ENCODE measurements at regions not wholly inside any gene's neighbourhood (a gene's known extent, or its start where the extent isn't known, plus 50 kb on each side); places are given as distances from the start of the nearest gene placed in this dataset.
"Not testable (repeated sequence)": the region's sequence is repeated elsewhere in the genome, so short reads cannot be mapped to it uniquely, and the experiment has no call there.

DNA sequence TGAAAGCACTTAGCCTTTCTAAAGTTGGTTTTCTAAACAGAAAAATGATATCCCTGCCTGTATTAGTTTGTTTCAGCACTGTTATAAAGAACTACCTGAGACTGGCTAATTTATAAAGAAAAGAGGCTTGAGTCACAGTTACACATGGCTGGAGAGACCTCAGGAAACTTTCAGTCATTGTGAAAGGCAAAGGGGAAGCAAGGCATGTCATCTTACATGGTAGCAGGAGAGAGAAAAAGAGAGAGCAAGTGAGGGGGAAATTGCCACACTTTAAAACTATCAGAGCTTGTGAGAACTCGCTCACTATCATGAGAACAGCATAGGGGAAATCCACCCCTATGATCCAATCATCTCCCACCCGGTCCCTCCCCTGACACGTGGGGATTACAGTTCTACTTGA is 64.9 kb downstream of the FAM170A start:
- no peak for DNase-seq (ENCODE audit: low read depth)

DNA sequence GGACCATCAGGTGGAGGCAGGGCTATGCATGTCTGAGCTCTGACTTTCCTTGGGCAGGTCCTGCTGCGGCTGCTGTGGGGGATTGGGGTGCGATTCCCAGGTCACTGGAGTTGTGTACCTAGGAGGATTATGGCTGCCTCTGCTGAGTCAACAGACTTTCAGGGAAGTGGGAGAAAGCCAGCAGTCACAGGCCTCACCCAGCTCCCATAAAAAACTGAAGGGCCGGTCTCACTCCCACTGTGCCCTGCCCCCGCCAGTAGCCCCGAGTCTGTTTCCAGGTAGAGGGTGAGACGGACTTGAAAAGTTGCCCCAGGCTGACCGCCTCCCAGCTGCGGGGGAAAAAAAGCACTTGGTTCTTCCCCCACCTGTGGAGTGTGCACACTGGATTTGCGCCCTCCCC is 76.7 kb downstream of the FAM170A start:
- DNase-seq (ENCODE audit: low read depth), result no peak

DNA sequence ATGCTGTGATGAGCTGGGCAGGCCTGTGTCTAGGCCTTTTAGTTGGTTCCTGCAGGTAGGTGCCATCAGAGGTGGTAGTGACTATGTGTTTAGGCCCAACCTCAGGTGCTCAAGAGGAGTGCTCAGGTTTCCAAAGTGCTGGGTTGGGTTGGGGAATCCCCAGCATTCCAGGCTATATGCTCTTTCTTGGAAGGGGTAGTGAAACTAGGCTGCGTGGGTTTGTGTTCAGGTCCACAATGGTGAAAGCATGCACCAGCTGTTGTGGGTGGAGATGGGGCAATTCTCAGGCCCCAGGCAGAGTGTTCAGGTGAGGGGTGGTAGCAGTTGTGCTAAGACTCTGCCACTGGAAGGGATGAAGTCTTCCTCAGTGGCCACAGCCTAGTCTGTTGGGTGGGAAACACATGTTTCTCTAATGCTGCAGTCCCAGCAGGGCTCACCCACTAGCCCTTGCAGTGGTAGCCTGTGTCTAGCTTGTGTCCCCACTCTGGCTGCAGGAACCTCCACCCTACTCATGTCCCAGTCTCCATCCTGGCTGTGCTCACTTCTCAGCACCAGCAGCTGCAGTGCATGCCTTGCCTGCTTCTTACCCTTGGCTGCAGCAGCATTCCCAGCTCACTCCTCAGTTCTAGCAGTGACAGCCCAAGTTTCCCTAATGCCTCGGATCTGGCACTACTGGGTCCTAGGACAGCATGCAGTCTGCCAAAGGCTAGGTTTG is 78.9 kb downstream of the FAM170A start:
- no peak for DNase-seq (ENCODE audit: low read depth)

DNA sequence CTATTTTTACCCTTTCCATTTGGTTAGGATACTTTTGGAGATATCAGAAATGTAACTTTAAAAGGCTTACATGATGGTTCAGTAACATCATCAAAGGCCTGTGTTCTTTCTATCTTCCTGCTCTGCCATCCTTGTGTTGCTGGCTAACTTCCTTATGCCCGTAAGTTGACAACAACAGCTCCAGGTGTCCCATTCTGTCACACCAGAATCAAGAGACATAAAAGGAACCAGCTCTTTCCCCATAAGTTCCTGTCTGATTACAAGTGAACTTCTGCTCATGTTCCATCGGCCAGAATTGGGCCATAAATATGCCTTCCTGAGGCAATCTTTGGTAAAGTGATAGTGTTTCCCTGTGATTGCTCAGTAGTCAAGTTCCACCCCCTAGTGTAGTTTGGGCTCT is 92.4 kb downstream of the FAM170A start:
- DNase-seq (ENCODE audit: low read depth), result no peak

DNA sequence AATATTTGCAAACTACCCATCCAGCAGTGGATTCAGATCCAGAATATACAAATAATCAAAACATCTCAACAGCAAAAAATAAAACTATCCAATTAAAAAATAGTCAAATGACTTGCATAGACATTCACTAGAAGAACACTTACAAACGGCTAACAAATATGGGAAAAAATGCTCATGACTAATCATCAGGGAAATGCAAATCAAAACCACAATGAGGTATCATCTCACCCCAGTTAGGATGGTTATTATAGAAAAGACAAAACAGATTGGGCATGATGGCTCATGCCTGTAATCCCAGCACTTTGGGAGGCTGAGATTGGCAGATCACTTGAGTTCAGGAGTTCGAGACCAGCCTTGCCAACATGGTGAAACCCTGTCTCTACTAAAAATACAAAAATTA is 95.9 kb downstream of the FAM170A start:
- not testable (repeated sequence) for DNase-seq (ENCODE audit: low read depth)

DNA sequence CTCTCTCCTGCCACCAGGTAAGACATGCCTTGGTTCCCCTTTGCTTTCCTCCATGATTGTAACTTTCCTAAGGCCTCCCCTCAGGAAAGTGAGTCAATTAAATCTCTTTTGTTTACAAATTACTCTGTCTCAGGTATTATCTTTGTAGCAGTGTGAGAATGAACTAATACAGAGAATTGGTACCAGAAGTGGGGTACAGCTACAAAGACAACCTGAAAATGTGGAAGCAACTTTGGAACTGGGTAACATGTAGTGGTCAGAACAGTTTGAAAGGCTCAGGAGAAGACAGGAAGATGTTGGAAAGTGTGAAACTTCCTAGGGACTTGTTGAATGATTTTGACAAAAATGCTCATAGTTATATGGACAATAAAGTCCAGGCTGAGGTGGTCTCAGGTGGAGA is 97.2 kb downstream of the FAM170A start:
- DNase-seq (ENCODE audit: low read depth), result no peak

DNA sequence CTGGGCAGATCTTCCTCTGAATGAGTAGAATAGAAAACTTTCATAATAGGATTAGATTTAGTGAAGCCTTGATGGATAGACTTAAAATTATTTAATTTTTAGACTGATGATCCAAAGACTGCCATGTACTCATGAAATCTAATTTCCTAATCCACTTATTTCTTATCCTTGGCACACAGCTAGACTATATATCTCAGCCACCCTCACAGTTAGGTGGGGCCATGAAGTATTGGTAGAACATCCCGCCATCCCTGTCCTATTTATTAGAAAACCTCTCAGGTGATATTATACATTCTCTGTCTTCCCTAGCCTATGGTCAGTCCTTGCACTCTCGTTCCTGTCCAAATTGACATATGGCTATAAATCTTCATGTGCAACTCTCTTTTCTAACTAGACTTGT is 110.9 kb downstream of the FAM170A start:
- no peak for DNase-seq (ENCODE audit: low read depth)

DNA sequence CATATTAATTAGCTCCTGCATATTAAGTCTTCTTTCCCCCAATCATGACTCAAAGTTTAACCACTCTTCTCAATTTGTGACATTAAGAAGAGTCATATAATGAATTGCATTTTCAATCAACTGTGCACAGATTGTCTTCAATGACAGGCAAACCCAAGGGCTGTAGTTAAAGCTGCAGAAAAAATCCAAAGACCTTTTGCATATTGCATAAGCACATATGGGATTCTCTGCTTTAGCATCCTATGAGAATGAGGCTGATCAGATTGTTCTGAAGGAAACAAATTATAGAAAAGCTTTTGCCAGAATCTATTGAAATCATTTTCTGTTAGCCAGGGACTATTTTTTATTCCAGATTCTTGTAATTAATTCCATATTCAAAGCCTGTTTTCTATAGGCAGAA is 112.3 kb downstream of the FAM170A start:
- no peak for DNase-seq (ENCODE audit: low read depth)

DNA sequence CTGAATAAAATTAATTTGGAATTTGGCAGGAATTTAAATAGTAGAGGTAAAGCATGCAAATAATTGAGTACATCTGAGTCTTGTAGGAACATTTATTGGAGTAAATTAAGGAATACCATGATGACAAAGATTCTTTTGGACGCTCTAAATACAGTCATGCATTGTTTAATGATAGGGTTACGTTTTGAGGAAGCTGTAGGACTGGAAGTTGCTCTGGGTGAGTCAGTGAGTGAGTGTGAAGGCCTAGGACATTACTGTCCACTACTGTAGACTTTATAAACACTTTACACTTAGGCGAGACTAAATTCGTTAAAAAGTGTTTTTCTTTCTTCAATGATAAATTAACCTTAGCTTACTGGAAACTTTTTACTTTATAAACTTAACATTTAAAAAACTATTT is 113.0 kb downstream of the FAM170A start:
- DNase-seq (ENCODE audit: low read depth), result no peak

DNA sequence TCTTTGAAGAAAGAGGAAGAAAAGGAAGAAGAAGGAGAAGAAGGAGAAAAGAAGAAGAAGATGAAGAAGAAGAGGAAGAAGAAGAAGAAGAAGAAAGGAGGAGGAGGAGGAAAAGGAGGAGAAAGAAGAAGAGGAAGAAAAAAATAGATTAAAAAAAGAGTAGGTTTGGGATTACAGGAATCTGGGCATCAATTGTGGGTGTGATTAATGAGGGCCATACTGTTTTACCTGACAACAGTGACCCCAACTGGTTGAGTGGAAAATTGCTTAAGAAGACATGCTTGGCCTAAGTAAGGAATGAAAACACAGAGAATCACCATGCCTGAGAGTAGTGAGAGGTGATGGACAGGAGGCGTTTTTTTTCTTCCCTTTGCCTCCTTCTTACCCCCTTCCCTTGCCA is 114.6 kb downstream of the FAM170A start:
- DNase-seq (ENCODE audit: low read depth), result no peak

DNA sequence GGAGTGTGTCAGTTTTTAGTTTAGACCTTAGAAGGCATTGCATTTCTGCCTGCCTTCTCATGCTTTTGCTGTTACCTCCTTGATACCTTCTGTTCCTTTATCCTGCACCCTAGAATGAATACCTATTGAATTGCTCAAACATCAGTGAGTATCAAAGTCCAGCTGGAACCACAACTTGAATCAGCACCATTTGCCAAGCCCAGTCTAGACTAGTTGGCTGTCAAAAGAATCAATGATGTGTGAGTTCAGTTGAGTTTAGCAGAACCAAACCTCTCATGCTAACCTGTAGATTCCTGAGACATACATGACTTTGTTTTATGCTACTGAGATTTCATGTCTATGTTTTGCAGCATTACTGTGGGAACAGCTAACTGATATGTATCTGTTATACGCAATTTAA is 116.6 kb downstream of the FAM170A start:
- no peak for DNase-seq (ENCODE audit: low read depth)

DNA sequence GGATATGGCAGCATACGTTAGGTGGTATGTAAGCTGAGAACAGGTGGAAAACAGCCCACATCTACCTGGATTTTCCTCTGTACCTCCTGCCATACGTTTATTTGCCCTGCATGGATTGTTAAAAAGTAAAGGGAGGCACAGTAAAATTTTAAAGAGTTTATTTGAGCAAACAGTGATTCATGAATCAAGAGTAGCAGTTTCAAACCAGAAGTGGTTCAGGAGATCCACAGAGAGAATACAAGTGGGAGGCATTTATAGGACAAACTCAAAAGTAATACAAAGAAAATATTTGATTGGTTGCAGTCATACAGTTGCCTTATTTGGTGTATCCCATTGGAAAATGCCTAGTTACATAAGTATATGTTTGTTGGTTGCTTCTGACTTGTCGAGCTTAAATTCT is 117.6 kb downstream of the FAM170A start:
- DNase-seq (ENCODE audit: low read depth), result no peak

DNA sequence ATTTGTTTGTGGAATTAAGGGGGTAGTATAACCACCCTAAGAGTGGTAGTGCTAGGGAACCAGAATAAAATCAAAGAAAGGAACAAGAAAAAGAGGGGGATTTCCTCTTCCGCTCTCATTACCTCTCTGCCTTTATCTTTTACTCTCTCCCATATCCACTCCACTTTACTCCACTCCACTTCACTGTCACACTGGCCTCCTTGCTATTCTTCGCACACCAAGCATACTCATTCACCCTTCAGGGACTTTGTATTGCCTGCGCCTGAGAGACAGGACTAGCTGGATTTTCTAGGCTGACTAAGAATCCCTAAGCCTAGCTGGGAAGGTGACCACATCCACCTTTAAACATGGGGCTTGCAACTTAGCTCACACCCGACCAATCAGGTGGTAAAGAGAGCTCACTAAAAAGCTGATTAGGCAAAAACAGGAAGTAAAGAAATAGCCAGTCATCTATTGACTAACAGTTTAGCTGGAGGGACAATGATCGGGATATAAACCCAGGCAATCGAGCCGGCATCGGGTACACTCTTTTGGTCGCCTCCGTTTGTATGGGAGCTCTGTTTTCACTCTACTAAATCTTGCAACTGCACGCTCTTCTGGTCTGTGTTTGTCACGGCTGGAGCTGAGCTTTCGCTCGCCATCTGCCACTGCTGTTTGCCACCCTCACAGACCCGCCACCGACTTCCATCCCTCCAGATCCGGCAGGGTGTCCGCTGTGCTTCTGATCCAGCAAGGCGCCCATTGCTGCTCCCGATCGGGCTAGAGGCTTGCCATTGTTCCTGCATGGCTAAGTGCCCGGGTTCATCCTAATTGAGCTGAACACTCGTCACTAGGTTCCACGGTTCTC is 121.8 kb downstream of the FAM170A start:
- DNase-seq (ENCODE audit: low read depth), result no peak

DNA sequence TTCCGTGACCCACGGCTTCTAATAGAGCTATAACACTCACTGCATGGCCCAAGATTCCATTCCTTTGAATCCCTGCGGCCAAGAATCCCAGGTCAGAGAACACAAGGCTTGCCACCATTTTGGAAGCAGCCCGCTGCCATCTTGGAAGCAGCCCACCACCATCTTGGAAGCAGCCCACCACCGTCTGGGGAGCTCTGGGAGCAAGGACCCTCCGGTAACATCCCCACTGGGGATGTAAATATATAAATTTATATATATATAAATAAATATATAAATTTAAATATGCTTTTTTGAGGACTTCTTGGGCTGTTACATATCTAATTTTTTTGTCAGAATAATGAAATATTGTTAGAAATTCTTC is 122.4 kb downstream of the FAM170A start:
- DNase-seq (ENCODE audit: low read depth), result no peak

DNA sequence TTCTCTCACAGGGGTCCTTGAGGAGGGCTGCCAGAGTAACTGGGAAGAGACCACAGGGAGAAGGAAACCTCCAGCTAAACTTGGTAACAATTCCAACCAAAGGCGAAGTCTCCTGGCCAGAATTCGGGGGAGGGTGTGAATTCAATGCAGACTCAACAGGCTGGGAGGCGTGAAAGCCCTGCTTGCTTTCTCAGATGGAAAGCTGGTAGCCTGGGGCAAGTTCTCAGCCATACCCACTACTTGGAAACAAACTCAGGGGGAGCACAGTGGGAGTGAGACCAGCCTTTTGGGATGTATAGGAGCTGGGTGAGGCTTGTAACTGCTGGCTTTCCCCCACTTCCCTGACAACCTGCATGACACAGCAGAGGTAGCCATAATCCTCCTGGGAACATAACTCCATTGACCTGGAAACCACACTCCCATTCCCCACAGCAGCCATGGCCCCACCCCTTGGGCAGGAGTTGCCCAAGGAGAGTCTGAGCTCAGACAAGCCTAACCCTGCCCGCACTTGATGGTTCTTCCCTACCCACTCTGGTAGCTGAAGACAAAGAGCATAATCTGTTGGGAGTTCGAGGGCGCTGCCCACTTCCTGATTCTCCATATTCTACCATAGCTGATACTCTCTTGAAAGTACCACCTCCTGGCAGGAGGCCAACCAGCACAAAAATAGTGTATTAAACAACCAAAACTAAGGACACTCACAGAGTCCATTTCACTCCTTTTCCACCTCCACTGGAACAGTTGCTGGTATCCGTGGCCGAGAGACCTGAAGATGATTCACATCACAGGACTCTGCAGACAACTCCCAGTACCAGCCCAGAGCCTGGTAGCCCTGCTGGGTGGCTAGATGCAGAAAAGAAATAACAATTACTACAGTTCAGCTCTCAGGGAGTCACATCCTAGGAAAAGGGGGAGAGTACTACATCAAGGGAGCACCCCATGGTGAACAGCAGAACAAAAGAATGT is 123.8 kb downstream of the FAM170A start:
- no peak for DNase-seq (ENCODE audit: low read depth)

DNA sequence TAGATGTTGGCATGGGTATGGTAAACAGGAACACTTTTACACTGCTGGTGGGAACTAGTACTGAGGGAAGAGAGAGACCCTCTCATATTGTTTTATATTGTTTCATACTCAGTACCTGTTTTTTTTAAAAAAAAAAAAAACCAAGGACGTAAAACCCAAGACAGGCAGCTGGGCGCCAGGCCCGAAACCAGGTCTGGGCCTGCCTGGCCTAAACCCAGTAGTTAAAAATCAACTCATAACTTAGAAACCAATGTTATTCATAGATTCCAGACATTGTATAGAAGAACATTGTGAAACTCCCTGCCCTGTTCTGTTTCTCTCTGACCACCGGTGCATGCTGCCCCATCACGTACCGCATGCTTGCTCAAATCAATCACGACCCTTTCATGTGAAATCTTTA is 125.5 kb downstream of the FAM170A start:
- not testable (repeated sequence) for DNase-seq (ENCODE audit: low read depth)

DNA sequence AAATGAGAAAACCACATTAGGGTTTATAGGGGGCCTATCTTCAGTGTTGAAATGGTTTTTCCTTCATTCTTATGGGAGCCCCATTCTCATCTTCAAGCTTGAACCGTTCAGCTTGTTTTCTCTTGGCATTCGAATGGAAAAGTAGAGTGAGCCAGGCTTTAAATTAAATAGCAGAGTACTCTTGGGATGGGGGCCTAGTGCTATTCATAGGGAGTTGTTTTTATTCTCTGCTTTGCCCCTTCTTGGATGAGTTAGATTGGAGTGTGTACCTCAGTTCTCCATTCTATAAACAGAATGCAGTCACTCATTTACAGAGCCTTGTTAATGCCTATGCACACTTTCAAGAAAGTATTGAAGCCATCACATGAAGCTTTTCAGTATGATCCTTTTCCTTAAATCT is 127.9 kb downstream of the FAM170A start:
- DNase-seq (ENCODE audit: low read depth), result no peak

DNA sequence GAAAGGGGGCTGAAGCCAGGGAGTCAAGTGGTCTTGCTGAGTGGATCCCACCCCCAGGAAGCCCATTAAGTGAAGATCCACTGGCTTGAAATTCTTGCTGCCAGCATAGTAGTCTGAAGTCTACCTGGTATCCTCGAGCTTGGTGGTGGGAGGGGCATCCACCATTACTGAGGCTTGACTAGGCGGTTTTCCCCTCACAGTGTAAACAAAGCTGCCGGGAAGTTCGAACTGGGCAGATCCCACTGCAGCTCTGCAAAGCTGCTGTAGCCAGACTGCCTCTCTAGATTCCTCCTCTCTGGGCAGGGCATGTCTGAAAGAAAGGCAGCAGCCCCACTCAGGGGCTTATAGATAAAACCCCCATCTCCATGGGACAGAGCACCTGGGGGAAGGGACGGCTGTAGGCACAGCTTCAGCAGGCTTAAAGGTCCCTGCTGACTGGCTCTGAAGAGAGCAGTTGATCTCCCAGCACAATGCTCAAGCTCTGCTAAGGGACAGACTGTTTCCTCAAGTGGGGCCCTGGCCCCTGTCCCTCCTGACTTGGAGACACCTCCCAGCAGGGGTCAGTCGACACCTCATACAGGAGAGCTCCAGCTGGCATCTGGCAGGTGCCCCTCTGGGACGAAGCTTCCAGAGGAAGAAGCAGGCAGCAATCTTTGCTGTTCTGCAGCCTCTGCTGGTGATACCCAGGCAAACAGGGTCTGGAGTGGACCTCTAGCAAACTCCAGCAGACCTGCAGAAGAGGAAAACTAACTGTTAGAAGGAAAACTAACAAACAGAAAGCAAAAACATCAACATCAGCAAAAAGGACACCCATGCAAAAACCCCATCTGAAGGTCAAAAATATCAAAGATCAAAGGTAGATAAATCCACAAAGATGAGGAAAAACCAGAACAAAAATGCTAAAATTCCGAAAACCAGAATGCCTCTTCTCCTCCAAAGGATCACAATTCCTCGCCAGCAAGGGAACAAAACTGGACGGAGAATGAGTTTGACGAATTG is 140.6 kb downstream of the FAM170A start:
- DNase-seq (ENCODE audit: low read depth), result not testable (repeated sequence)

DNA sequence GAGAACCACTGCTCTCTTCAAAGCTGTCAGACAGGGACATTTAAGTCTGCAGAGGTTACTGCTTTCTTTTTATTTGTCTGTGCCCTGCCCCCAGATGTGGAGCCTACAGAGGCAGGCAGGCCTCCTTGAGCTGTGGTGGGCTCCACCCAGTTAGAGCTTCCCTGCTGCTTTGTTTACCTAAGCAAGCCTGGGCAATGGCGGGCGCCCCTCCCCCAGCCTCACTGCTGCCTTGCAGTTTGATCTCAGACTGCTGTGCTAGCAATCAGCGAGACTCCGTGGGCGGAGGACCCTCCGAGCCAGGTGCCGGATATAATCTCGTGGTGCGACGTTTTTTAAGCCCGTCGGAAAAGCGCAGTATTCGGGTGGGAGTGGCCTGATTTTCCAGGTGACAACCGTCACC is 150.8 kb downstream of the FAM170A start:
- not testable (repeated sequence) for DNase-seq (ENCODE audit: low read depth)

DNA sequence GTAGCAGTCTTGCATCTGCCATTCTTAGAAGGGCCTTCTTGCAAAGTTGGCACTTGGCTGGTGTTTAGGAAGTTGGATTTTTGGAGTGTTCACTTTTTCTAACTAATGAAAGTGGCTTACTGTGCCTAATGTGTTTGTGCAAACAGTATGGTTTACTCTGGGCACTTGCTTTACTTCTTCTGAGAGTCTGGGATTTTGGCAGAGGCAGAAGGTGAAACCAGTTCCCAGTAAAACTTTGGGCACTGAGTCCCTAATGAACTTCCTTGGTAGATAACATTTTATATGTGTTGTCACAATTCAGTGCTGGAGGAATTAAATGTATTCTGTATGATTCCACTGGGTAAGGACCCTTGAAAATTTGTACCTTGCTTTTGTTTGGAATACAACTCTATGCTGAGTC is 155.7 kb downstream of the FAM170A start:
- no peak for DNase-seq (ENCODE audit: low read depth)

DNA sequence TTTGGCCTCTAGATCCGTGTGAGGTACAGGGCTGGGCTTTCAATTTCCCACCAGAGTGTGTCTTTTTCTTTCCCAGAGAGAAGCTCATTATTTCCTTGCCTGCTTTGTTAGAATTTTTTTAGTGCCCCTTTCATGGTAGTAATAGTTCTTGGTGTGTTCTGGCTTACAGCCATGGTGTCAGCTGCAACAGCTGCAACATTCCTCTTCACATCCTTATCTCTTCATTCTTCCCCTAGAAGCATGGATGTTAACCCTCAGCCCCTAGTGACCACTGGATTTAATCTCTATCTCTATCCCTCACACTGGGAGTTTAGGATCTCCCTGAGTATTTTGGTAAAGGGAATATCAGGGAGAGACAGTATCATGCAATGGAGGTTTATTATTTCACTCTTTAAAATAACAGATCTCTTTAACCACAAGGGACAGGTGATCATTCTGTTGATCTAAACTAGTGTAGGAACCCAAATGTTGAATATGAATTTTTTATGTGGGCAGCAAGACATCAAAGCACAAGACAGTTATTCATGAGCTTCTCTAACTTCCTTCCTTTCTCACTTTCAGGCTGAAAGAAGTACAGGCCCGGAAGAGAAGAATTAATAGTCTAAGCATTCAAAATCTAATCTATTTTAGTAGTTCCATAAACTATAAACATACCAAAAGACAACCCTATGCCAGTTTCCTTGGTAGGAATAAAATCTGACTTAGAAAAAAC is 160.2 kb downstream of the FAM170A start:
- no peak for DNase-seq (ENCODE audit: low read depth)
